SU-DHL-6 (cell line): ENCODE measurements at regions not wholly inside any gene's neighbourhood (a gene's known extent, or its start where the extent isn't known, plus 50 kb on each side); places are given as distances from the start of the nearest gene placed in this dataset.

Source experiments
- H2AFZ ChIP-seq: fragments of 200-600 bp; sonication (generic); 2 replicates; pipeline ENCODE4 v1.6.1; 2014; ENCODE audit warnings: low read depth, mild to moderate bottlenecking, moderate library complexity, mixed read lengths, antibody characterized with exemption, low read length; ENCODE audit not compliant: severe bottlenecking
- H3F3A ChIP-seq: fragments of 200-600 bp; shearing (Covaris generic); 2 replicates; pipeline ENCODE4 v1.6.0; 2016; ENCODE audit warnings: antibody characterized with exemption, mild to moderate bottlenecking; ENCODE audit not compliant: insufficient read depth
- H3K27ac ChIP-seq: fragments of 200-600 bp; sonication (generic); 2 replicates; pipeline ENCODE4 v1.5.1; 2016; ENCODE audit warnings: low read depth, mild to moderate bottlenecking, low read length, moderate library complexity, mixed read lengths
- H3K27me3 ChIP-seq: fragments of 200-600 bp; sonication (generic), shearing (Covaris generic); 2 replicates; pipeline ENCODE4 v1.6.0; 2014; ENCODE audit warnings: mild to moderate bottlenecking, low read length
- H3K36me3 ChIP-seq: fragments of 200-600 bp; sonication (generic); 2 replicates; pipeline ENCODE4 v1.6.1; 2014; ENCODE audit warnings: mild to moderate bottlenecking, low read length, mixed read lengths
- H3K4me2 ChIP-seq: fragments of 300-600, 200-600 bp; shearing (Covaris generic), sonication (generic); 2 replicates; pipeline ENCODE4 v1.6.0; 2014; ENCODE audit warnings: low read length, low read depth, mild to moderate bottlenecking; ENCODE audit not compliant: poor library complexity, severe bottlenecking
- H3K4me3 ChIP-seq: fragments of 200-600 bp; sonication (generic); 2 replicates; pipeline ENCODE4 v1.5.1; 2014; ENCODE audit warnings: antibody characterized with exemption, low read length, mild to moderate bottlenecking, mixed read lengths; ENCODE audit not compliant: insufficient read depth, poor library complexity, severe bottlenecking
- H3K79me2 ChIP-seq: fragments of 200-600 bp; sonication (generic); 2 replicates; pipeline ENCODE4 v1.6.1; 2014; ENCODE audit warnings: mild to moderate bottlenecking, low read length, moderate library complexity; ENCODE audit not compliant: insufficient read depth
- H3K9ac ChIP-seq: fragments of 200-600 bp; sonication (generic); 2 replicates; pipeline ENCODE4 v1.7.0; 2014; ENCODE audit warnings: mild to moderate bottlenecking, low read length
- H3K9me2 ChIP-seq: fragments of 200-600 bp; sonication (generic); replicated peaks from 2 replicates; pipeline ENCODE4 v1.6.1; 2014; ENCODE audit warnings: low read length; ENCODE audit not compliant: insufficient read depth
- H3K9me3 ChIP-seq: fragments of 200-600 bp; sonication (generic); 2 replicates; pipeline ENCODE4 v1.6.1; 2014; ENCODE audit warnings: low read length, mixed read lengths; ENCODE audit not compliant: insufficient read depth
- H4K20me1 ChIP-seq: fragments of 200-600 bp; sonication (generic); 2 replicates; pipeline ENCODE4 v1.6.1; 2014; ENCODE audit warnings: low read depth, mild to moderate bottlenecking, antibody characterized with exemption, low read length, moderate library complexity, mixed read lengths
- EZH2phosphoT487 ChIP-seq: fragments of 200-600 bp; sonication (generic), shearing (Covaris generic); conservative IDR thresholded peaks from 2 replicates; pipeline ENCODE4 v1.6.1; 2018; ENCODE audit warnings: mild to moderate bottlenecking, antibody characterized with exemption, low read length, moderate library complexity, mixed read lengths
- TF ChIP-seq, protein P1 (sequence below): fragments of 200-600 bp; sonication (generic); IDR thresholded peaks from one replicate; pipeline ENCODE4 v1.5.1; 2017; ENCODE audit warnings: antibody characterized with exemption, mild to moderate bottlenecking, low read length, moderate library complexity; ENCODE audit not compliant: insufficient read depth, poor library complexity, severe bottlenecking

DNA sequence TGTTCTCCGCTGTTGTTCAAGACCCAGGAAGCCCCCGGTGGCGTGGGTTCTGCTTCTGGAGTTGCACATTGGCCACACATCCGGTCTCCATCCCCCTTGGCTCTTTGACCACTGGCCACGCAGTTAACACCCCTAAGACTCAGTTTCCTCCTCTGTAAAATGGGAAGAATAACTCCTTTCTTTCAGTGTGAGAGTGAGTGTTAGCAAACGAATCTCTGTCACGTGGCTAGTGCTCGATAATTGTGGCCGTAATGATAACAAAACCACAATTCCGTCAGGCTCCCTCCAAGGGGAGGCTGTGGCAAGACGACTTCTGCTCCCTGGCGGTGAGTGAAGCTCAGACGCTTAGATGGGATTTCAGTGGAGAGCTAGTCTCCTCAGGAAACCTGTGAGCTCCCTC lies 315.2 kb upstream of the B3GAT1 start:
- Histone ChIP-seq H3K27ac (no peak overlapping the region), H3K9ac (no peak overlapping the region), H3K9me2 (no peaks in the 10 kb centered on the region), H3K36me3 (no peaks in the 10 kb centered on the region), H2AFZ (no peak overlapping the region), H4K20me1 (no peaks in the 10 kb centered on the region), H3K27me3 (no peaks in the 10 kb centered on the region), H3K79me2 (no peaks in the 10 kb centered on the region), H3F3A (no peaks in the 10 kb centered on the region), H3K9me3 (no peaks in the 10 kb centered on the region), H3K4me3 (no peak overlapping the region), H3K4me2 (no peak overlapping the region)
- TF ChIP-seq, protein P1, sequence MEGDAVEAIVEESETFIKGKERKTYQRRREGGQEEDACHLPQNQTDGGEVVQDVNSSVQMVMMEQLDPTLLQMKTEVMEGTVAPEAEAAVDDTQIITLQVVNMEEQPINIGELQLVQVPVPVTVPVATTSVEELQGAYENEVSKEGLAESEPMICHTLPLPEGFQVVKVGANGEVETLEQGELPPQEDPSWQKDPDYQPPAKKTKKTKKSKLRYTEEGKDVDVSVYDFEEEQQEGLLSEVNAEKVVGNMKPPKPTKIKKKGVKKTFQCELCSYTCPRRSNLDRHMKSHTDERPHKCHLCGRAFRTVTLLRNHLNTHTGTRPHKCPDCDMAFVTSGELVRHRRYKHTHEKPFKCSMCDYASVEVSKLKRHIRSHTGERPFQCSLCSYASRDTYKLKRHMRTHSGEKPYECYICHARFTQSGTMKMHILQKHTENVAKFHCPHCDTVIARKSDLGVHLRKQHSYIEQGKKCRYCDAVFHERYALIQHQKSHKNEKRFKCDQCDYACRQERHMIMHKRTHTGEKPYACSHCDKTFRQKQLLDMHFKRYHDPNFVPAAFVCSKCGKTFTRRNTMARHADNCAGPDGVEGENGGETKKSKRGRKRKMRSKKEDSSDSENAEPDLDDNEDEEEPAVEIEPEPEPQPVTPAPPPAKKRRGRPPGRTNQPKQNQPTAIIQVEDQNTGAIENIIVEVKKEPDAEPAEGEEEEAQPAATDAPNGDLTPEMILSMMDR, result no peak
- TF ChIP-seq EZH2phosphoT487, result no peak

GRCh38 chr11:134725716-134726639 lies 313.9 kb upstream of the B3GAT1 start:
- no peak for TF ChIP-seq EZH2phosphoT487
- TF ChIP-seq, protein P1, result no peak
- no peaks in the 10 kb centered on the region for H3K9me3 ChIP-seq
- H3K27ac ChIP-seq, result no peak overlapping the region
- H3K4me2 ChIP-seq, result no peak overlapping the region
- H2AFZ ChIP-seq, result no peak overlapping the region
- no peaks in the 10 kb centered on the region for H4K20me1 ChIP-seq
- H3F3A ChIP-seq, result no peaks in the 10 kb centered on the region
- H3K4me3 ChIP-seq, result no peak overlapping the region
- H3K79me2 ChIP-seq, result no peaks in the 10 kb centered on the region
- no peak overlapping the region for H3K9ac ChIP-seq
- no peaks in the 10 kb centered on the region for H3K36me3 ChIP-seq
- no peaks in the 10 kb centered on the region for H3K9me2 ChIP-seq
- no peaks in the 10 kb centered on the region for H3K27me3 ChIP-seq

GRCh38 chr11:134725211-134725610 lies 313.2 kb upstream of the B3GAT1 start:
- H3K4me2 ChIP-seq, result no peak overlapping the region
- H3K4me3 ChIP-seq, result no peak overlapping the region
- no peak overlapping the region for H3K9ac ChIP-seq
- no peaks in the 10 kb centered on the region for H3F3A ChIP-seq
- H4K20me1 ChIP-seq, result no peaks in the 10 kb centered on the region
- no peaks in the 10 kb centered on the region for H3K9me3 ChIP-seq
- H3K36me3 ChIP-seq, result no peaks in the 10 kb centered on the region
- no peak overlapping the region for H2AFZ ChIP-seq
- no peaks in the 10 kb centered on the region for H3K27me3 ChIP-seq
- no peak overlapping the region for H3K27ac ChIP-seq
- no peak for TF ChIP-seq EZH2phosphoT487
- TF ChIP-seq, protein P1, result no peak
- H3K79me2 ChIP-seq, result no peaks in the 10 kb centered on the region
- H3K9me2 ChIP-seq, result no peaks in the 10 kb centered on the region
